GM12891 (cell line): ENCODE measurements at regions not wholly inside any gene's neighbourhood (a gene's known extent, or its start where the extent isn't known, plus 50 kb on each side); places are given as distances from the start of the nearest gene placed in this dataset.

ENCODE experiments used
- DNase-seq: peaks from one replicate; pipeline ENCODE4 v3.0.0; 2011; ENCODE audit warnings: low spot score; ENCODE audit not compliant: insufficient read length
- FAIRE-seq: peaks from 2 replicates; lab custom pipeline; 2011; peaks lifted over from hg19 to GRCh38; lab: Jason Lieb, UNC
- PAX5 ChIP-seq: IDR thresholded peaks from 2 replicates; pipeline ENCODE4 v1.6.1; 2011; ENCODE audit warnings: low read length, moderate library complexity, mild to moderate bottlenecking; ENCODE audit not compliant: insufficient read depth, severe bottlenecking
- POLR2A ChIP-seq: IDR thresholded peaks from 2 replicates; pipeline ENCODE4 v1.6.1; 2011; ENCODE audit warnings: low read depth, low read length, control low read depth
- POLR2AphosphoS5 ChIP-seq: IDR thresholded peaks from 2 replicates; pipeline ENCODE4 v1.6.1; 2011; ENCODE audit warnings: low read depth, low read length, control low read depth
- POU2F2 ChIP-seq: IDR thresholded peaks from 2 replicates; pipeline ENCODE4 v1.6.1; 2011; ENCODE audit warnings: low read depth, mild to moderate bottlenecking, control low read depth, low read length, moderate library complexity
- SPI1 ChIP-seq: IDR thresholded peaks from 2 replicates; pipeline ENCODE4 v1.6.1; 2011; ENCODE audit warnings: low read depth, low read length, control low read depth
- TAF1 ChIP-seq: IDR thresholded peaks from 2 replicates; pipeline ENCODE4 v1.6.1; 2011; ENCODE audit warnings: low read depth, low read length, control low read depth

DNA sequence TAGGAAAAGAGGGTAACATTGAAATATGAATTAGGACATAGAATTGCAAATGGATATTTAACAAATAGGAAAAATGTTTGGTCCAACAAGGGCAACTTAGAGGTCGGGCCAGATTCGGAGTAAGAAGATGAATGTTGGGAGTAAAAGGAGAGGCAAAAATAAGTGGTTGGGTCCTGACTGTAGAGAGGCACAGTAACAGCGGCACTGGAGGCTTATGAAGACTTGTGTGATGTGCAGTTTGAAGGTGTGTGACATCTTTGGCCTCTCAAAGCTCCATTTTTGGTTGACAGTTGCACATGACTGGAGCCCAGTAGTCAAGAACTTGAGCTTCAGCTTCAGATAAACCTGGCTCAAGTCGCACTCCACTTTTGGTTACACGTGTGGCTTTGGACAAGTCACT, 109.9 kb upstream of the PAXBP1 start:
- DNase-seq (no peak), FAIRE-seq (no peak)
- TF ChIP-seq POU2F2 (no peak), TAF1 (no peak), SPI1 (no peak), POLR2A (no peak), POLR2AphosphoS5 (no peak), PAX5 (no peak)

- DNase-seq (no peak), FAIRE-seq (no peak)
- no peak for TF ChIP-seq SPI1
- TF ChIP-seq POLR2AphosphoS5 = no peak
- TF ChIP-seq POU2F2 = no peak
- TF ChIP-seq TAF1 = no peak
- no peak for TF ChIP-seq POLR2A
- no peak for TF ChIP-seq PAX5
These were observed 112.5 kb upstream of the PAXBP1 start for GRCh38 chr21:32884062-32884461.

DNA sequence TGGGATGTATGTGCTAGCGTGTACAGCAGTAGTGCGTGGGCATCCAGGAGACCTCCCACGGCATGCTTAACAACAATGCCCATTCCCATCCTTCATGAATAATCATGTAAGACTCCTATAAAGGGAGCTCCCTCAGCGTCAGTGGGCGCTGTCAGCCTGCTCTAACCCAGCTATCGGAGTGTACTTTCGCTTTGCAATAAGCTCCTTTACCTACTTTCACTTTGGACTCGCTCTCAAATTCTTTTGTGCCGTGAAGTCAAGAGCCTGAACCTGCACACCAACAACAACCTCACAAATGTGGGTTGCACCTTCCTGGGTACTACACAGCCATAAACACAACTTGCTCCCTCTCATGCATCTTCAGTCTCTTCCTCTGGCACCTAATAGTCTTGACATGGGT, 114.8 kb upstream of the PAXBP1 start:
- FAIRE-seq (no peak), DNase-seq (no peak)
- TF ChIP-seq PAX5 (no peak), SPI1 (no peak), POLR2AphosphoS5 (no peak), POLR2A (no peak), TAF1 (no peak), POU2F2 (no peak)

- FAIRE-seq = no peak
- no peak for TF ChIP-seq PAX5
- TF ChIP-seq SPI1 = no peak
- TF ChIP-seq POU2F2 = no peak
- no peak for TF ChIP-seq TAF1
- TF ChIP-seq POLR2A = no peak
- TF ChIP-seq POLR2AphosphoS5 = no peak
These were observed 115.5 kb upstream of the PAXBP1 start for GRCh38 chr21:32887026-32887425.

DNA sequence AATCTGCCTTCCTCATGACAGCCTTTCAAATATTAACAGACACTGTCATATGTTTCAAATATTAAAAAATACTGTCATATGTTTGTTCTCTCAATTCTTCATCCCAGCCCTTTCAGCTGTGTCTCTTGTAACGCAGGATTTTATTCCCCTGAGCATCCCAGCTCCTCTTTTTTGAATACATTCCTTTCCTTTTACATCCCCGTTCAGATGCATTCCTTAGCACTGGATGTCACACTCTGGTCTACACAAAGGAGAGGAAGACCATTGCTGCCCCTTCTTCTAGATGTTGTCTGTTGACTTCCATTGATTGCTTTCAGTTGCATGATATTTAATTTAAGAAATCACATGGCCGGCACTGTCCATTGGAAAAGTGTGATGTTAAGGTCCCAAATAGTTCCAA, 117.4 kb upstream of the PAXBP1 start:
- FAIRE-seq = no peak
- TF ChIP-seq PAX5 (no peak), SPI1 (no peak), TAF1 (no peak), POU2F2 (no peak), POLR2AphosphoS5 (no peak)
- no peak for DNase-seq

More at GRCh38 chr21:32887026-32887425, 115.5 kb upstream of the PAXBP1 start:
- DNase-seq = no peak

- DNase-seq = no peak
- TF ChIP-seq SPI1 (no peak), POLR2A (no peak), PAX5 (no peak), TAF1 (no peak), POLR2AphosphoS5 (no peak), POU2F2 (no peak)
- FAIRE-seq = no peak
These were observed 118.0 kb upstream of the PAXBP1 start for GRCh38 chr21:32889596-32889995.

- FAIRE-seq = no peak
These were observed 122.8 kb upstream of the PAXBP1 start for GRCh38 chr21:32894321-32894720.

DNA sequence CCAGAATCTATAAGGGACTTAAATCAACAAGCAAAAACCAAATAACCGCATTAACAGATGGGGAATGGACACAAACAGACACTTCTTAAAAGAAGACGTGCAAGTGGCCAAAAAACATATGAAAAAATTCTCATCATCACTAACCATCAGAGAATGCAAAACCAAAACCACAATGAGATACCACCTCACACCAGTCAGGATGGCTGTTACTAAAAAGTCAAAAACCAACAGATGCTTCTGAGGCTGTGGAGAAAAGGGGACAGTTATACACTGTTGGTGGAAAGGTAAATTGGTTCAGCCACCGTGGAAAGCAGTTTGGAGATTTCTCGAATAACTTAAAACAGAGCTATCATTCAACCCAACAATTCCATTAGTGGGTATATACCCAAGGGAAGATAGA, 124.9 kb upstream of the OLIG2 start:
- DNase-seq (no peak), FAIRE-seq (no peak)
- no peak for TF ChIP-seq POLR2AphosphoS5
- TF ChIP-seq POLR2A = no peak
- no peak for TF ChIP-seq POU2F2
- no peak for TF ChIP-seq SPI1
- no peak for TF ChIP-seq PAX5
- TF ChIP-seq TAF1 = no peak

More at GRCh38 chr21:32894321-32894720, 122.8 kb upstream of the PAXBP1 start:
- no peak for DNase-seq
- no peak for TF ChIP-seq TAF1
- no peak for TF ChIP-seq PAX5
- no peak for TF ChIP-seq POLR2AphosphoS5

- no peak for DNase-seq
- no peak for FAIRE-seq
- TF ChIP-seq POLR2A (no peak), TAF1 (no peak), POU2F2 (no peak), POLR2AphosphoS5 (no peak), PAX5 (no peak), SPI1 (no peak)
These were observed 118.2 kb upstream of the OLIG2 start for GRCh38 chr21:32907521-32907920.

DNA sequence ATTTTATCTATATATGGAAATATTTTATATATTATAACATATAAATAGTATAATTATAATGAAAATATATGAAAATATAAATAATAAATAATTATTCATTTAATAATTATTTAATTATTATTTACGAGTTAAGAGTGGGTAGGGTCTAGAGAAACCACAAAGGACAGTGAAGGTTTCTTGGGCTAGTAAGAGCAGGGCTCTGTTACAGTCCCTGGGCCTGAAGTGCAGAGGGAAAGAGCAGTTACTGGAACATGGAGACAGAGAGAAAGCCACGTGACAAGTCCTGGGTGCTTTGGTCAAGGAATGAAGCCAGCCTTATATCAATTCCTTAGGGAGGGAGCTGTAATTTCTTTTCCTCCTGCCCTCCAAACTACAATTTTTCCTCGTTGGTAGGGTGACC, 117.2 kb upstream of the OLIG2 start:
- DNase-seq = no peak
- no peak for FAIRE-seq
- TF ChIP-seq SPI1 = no peak
- TF ChIP-seq PAX5 = no peak
- no peak for TF ChIP-seq POU2F2
- no peak for TF ChIP-seq POLR2A
- TF ChIP-seq POLR2AphosphoS5 = no peak
- TF ChIP-seq TAF1 = no peak
